H1 (cell line): ENCODE measurements at regions not wholly inside any gene's neighbourhood (a gene's known extent, or its start where the extent isn't known, plus 50 kb on each side); places are given as distances from the start of the nearest gene placed in this dataset.

Source experiments
- CTCF ChIA-PET: fragments of 300-600 bp; sonication (Branson Sonifier 250); formaldehyde crosslinking; loops from one replicate; lab custom pipeline; 2021; ENCODE audit not compliant: partially characterized antibody; lab: Charles Lee
- POLR2A ChIA-PET: fragments of 300-600 bp; sonication (Branson Sonifier 250); formaldehyde crosslinking; loops from one replicate; lab custom pipeline; 2021; ENCODE audit warnings: inconsistent platforms; ENCODE audit not compliant: partially characterized antibody; lab: Charles Lee
- DNase-seq, 2 experiments: peaks; one replicate each; pipeline versions ENCODE4 v3.0.0 to v3.0.0-alpha.2; 2010 to 2022; ENCODE audit warnings: low spot score in 2 of 2, low read depth in 1 of 2, mixed read lengths in 1 of 2
- FAIRE-seq: peaks from 2 replicates; lab custom pipeline; 2011; peaks lifted over from hg19 to GRCh38; lab: Jason Lieb, UNC
- H2AFZ ChIP-seq: 2 replicates; pipeline ENCODE4 v1.8.1; 2012; ENCODE audit warnings: low read length, inconsistent platforms
- H2AK5ac ChIP-seq: 2 replicates; pipeline ENCODE4 v1.6.1; 2013; ENCODE audit warnings: low read depth, low read length
- H2BK120ac ChIP-seq: replicated peaks from 2 replicates; pipeline ENCODE3; 2013; ENCODE audit warnings: low read depth, low read length, inconsistent platforms
- H2BK12ac ChIP-seq: 2 replicates; pipeline ENCODE4 v1.6.1; 2013; ENCODE audit warnings: low read depth, low read length
- H2BK15ac ChIP-seq: 2 replicates; pipeline ENCODE4 v1.6.1; 2013; ENCODE audit warnings: low read length
- H2BK20ac ChIP-seq: 2 replicates; pipeline ENCODE4 v1.6.1; 2013; ENCODE audit warnings: low read length
- H2BK5ac ChIP-seq: 2 replicates; pipeline ENCODE4 v1.6.1; 2013; ENCODE audit warnings: low read depth, low read length
- H3K14ac ChIP-seq: 2 replicates; pipeline ENCODE4 v1.6.1; 2013; ENCODE audit warnings: inconsistent platforms; ENCODE audit not compliant: insufficient read length
- H3K18ac ChIP-seq: 2 replicates; pipeline ENCODE4 v1.6.1; 2013; ENCODE audit warnings: low read length; ENCODE audit errors: extremely low read depth
- H3K23ac ChIP-seq: 2 replicates; pipeline ENCODE4 v1.6.1; 2013; ENCODE audit warnings: inconsistent platforms; ENCODE audit not compliant: insufficient read length
- H3K23me2 ChIP-seq: 2 replicates; pipeline ENCODE4 v1.6.1; 2013; ENCODE audit warnings: low read depth, low read length
- H3K27ac ChIP-seq: 2 replicates; pipeline ENCODE4 v1.6.1; 2011; ENCODE audit warnings: low read depth, low read length, inconsistent platforms
- H3K27me3 ChIP-seq, 4 experiments: replicated peaks in 1 of 4; 1 replicate in 1 of 4; 2 replicates in 3 of 4; pipeline versions ENCODE4 v1.6.1 to v1.8.1; 2011 to 2013; ENCODE audit warnings: low read length in 3 of 4, mild to moderate bottlenecking in 3 of 4, inconsistent platforms in 2 of 4, mixed read lengths in 2 of 4, moderate library complexity in 1 of 4; ENCODE audit not compliant: control insufficient read depth in 3 of 4, insufficient read depth in 3 of 4; ENCODE audit errors: extremely low read depth in 1 of 4
- H3K36me3 ChIP-seq, 4 experiments: 2 replicates each; pipeline versions ENCODE4 v1.6.1 to v1.8.1; 2011 to 2013; ENCODE audit warnings: mild to moderate bottlenecking in 4 of 4, low read length in 3 of 4, moderate library complexity in 2 of 4, control low read depth in 1 of 4, inconsistent platforms in 1 of 4; ENCODE audit not compliant: insufficient read depth in 4 of 4, control insufficient read depth in 2 of 4
- H3K4ac ChIP-seq: replicated peaks from 2 replicates; pipeline ENCODE3; 2013; ENCODE audit warnings: low read length, low read depth, mixed read lengths, inconsistent platforms; ENCODE audit not compliant: insufficient read length
- H3K4me1 ChIP-seq, 4 experiments: replicated peaks in 1 of 4; 1 replicate in 1 of 4; 2 replicates in 3 of 4; pipeline versions ENCODE4 v1.6.1 to v1.8.1; 2011 to 2013; ENCODE audit warnings: low read length in 3 of 4, inconsistent platforms in 2 of 4, mixed read lengths in 1 of 4; ENCODE audit not compliant: insufficient read depth in 4 of 4, control insufficient read depth in 3 of 4
- H3K4me2 ChIP-seq, 2 experiments: 2 replicates each; pipeline versions ENCODE4 v1.6.1 to v1.8.1; 2011 to 2013; ENCODE audit warnings: low read depth in 2 of 2, low read length in 2 of 2, control low read depth in 1 of 2, inconsistent platforms in 1 of 2, mild to moderate bottlenecking in 1 of 2; ENCODE audit not compliant: insufficient read depth in 1 of 2
- H3K4me3 ChIP-seq, 4 experiments: fragments of 200-600, 300-600 bp in 1 of 4; sonication (generic), shearing (Covaris generic), sonication (Bioruptor Twin) in 1 of 4; 2 replicates each; pipeline versions ENCODE4 v1.5.1 to v1.8.1; 2011 to 2016; ENCODE audit warnings: low read length in 4 of 4, low read depth in 3 of 4, control low read depth in 2 of 4, inconsistent platforms in 2 of 4, mild to moderate bottlenecking in 2 of 4, mixed read lengths in 1 of 4, moderate library complexity in 1 of 4; ENCODE audit not compliant: insufficient read depth in 2 of 4; ENCODE audit errors: extremely low read depth in 1 of 4
- H3K56ac ChIP-seq: replicated peaks from 2 replicates; pipeline ENCODE3; 2013; ENCODE audit warnings: low read depth, mild to moderate bottlenecking, mixed read lengths, low read length, inconsistent platforms; ENCODE audit not compliant: insufficient read length
- H3K79me1 ChIP-seq: 2 replicates; pipeline ENCODE4 v1.6.1; 2013; ENCODE audit warnings: low read depth, low read length, control low read depth
- H3K79me2 ChIP-seq, 2 experiments: 2 replicates each; pipeline versions ENCODE4 v1.6.1 to v1.8.1; 2012 to 2013; ENCODE audit warnings: low read length in 2 of 2, mild to moderate bottlenecking in 2 of 2, inconsistent platforms in 1 of 2; ENCODE audit not compliant: insufficient read depth in 2 of 2, control insufficient read depth in 1 of 2
- H3K9ac ChIP-seq, 4 experiments: replicated peaks in 1 of 4; 1 replicate in 1 of 4; 2 replicates in 3 of 4; pipeline versions ENCODE4 v1.6.1 to v1.8.1; 2011 to 2013; ENCODE audit warnings: low read depth in 3 of 4, low read length in 3 of 4, control low read depth in 2 of 4, mild to moderate bottlenecking in 2 of 4, moderate library complexity in 2 of 4, inconsistent platforms in 1 of 4; ENCODE audit errors: extremely low read depth in 1 of 4
- H3K9me3 ChIP-seq, 2 experiments: 2 replicates each; pipeline versions ENCODE4 v1.6.1 to v1.8.1; 2012 to 2013; ENCODE audit warnings: mild to moderate bottlenecking in 2 of 2, moderate library complexity in 2 of 2, control low read depth in 1 of 2, inconsistent platforms in 1 of 2, low read depth in 1 of 2, low read length in 1 of 2, mixed read lengths in 1 of 2; ENCODE audit not compliant: insufficient read depth in 2 of 2
- H4K20me1 ChIP-seq, 2 experiments: replicated peaks in 1 of 2; 2 replicates each; pipeline versions ENCODE3 to v1.8.1; 2011 to 2013; ENCODE audit warnings: inconsistent platforms in 2 of 2, low read length in 2 of 2, mild to moderate bottlenecking in 1 of 2; ENCODE audit not compliant: insufficient read depth in 2 of 2, control insufficient read depth in 1 of 2
- H4K5ac ChIP-seq: 2 replicates; pipeline ENCODE4 v1.6.1; 2013; ENCODE audit warnings: low read length, low read depth, mixed read lengths, inconsistent platforms; ENCODE audit not compliant: insufficient read length
- H4K8ac ChIP-seq: 2 replicates; pipeline ENCODE4 v1.8.0; 2013; ENCODE audit warnings: mild to moderate bottlenecking, moderate library complexity, low read length, inconsistent platforms; ENCODE audit not compliant: insufficient read depth; ENCODE audit errors: extremely low read depth
- H4K91ac ChIP-seq: replicated peaks from 2 replicates; pipeline ENCODE3; 2013; ENCODE audit warnings: low read length, mixed read lengths, inconsistent platforms; ENCODE audit not compliant: insufficient read length
- JUN ChIP-seq: IDR thresholded peaks from 2 replicates; pipeline ENCODE4 v1.6.1; 2011; ENCODE audit warnings: low read depth, mild to moderate bottlenecking, improper control_type of control experiment, low read length
- MAFK ChIP-seq: IDR thresholded peaks from 2 replicates; pipeline ENCODE4 v1.6.1; 2012; ENCODE audit warnings: low read depth, mild to moderate bottlenecking, improper control_type of control experiment, low read length
- POU5F1 ChIP-seq: IDR thresholded peaks from 2 replicates; pipeline ENCODE4 v1.6.1; 2011; ENCODE audit warnings: low read depth, mild to moderate bottlenecking, low read length, moderate library complexity
- RXRA ChIP-seq: IDR thresholded peaks from 2 replicates; pipeline ENCODE4 v1.6.1; 2011; ENCODE audit warnings: low read depth, mild to moderate bottlenecking, low read length, moderate library complexity; ENCODE audit not compliant: insufficient read depth

- no peak for DNase-seq
Observed at GRCh38 chr3:28150465-28151206, 90.8 kb upstream of the CMC1 start.

More at GRCh38 chr3:28150465-28151206, 90.8 kb upstream of the CMC1 start:
- Histone ChIP-seq H2AK5ac (no peak overlapping the region), H3K14ac (no peak overlapping the region), H3K4me1 (no peaks in the 10 kb centered on the region), H2AFZ (no peak overlapping the region), H4K8ac (no peak overlapping the region), H2BK15ac (no peak overlapping the region), H3K4ac (no peak overlapping the region), H3K56ac (no peak overlapping the region), H4K91ac (no peak overlapping the region), H3K9me3 (peaks cover 0 to 5% of the 10 kb centered on the region in 2 experiments; a peak in 2 of 4 replicates), H3K27ac (no peak overlapping the region), H3K9ac (no peak overlapping the region), H3K4me3 (no peak overlapping the region), H3K18ac (no peak overlapping the region), H2BK20ac (no peak overlapping the region), H3K79me1 (no peaks in the 10 kb centered on the region), H2BK120ac (no peak overlapping the region), H3K79me2 (no peaks in the 10 kb centered on the region), H3K4me2 (no peak overlapping the region), H3K27me3 (peaks cover 0 to 1% (median 0%) of the 10 kb centered on the region in 4 experiments; a peak in 1 of 7 replicates), H3K23me2 (no peaks in the 10 kb centered on the region), H3K23ac (no peak overlapping the region), H2BK12ac (no peak overlapping the region), H4K5ac (no peak overlapping the region), H3K36me3 (no peaks in the 10 kb centered on the region), H4K20me1 (no peaks in the 10 kb centered on the region), H2BK5ac (no peak overlapping the region)
- no peak for FAIRE-seq
- TF ChIP-seq JUN (no peak), MAFK (no peak), RXRA (no peak), POU5F1 (no peak)
- ChIA-PET CTCF (no interaction called here), POLR2A (no interaction called here)
